HG03442 (cell line): ENCODE measurements at regions not wholly inside any gene's neighbourhood (a gene's known extent, or its start where the extent isn't known, plus 50 kb on each side); places are given as distances from the start of the nearest gene placed in this dataset.
"Not testable (repeated sequence)": the region's sequence is repeated elsewhere in the genome, so short reads cannot be mapped to it uniquely, and the experiment has no call there.

ENCODE experiments used
- ATAC-seq: cut with Tn5 transposase; IDR thresholded peaks from one replicate; pipeline ENCODE4 v1.9.1; 2021; ENCODE audit warnings: mild to moderate bottlenecking, moderate library complexity; ENCODE audit not compliant: unreplicated experiment

DNA sequence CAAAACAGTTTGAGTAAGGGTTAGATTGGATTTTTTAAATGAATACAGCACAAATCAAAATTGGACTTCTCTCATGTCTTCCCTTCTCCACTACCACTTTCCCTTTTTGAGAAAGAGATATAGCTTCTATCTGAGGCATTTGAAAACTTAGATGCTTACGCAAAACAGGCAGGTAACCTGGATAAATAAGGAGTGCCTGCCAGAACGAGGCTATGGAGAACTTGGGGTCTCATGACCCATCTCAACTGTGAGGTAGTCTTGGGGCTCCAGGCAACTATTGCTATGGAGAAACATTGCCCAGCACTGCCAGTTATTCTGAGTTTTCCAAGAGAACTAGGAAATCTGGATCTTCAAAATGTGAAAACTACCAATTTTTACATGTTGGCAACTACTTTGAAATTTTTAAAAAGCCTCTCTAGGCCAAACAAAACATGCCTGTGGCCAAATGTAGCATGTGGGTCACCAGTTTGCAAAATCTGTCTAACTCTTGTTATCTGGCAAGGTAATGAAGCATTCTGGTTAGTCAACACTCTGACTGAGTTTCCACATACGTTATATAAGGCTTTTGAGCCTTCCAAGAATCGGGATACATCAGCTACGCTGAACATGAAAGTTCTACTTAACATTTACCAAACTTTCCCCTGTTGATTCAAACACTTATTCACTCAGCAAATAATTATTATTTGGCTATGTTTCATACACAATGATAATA lies 752.7 kb downstream of the KCNA4 start:
- ATAC-seq, result no peak

DNA sequence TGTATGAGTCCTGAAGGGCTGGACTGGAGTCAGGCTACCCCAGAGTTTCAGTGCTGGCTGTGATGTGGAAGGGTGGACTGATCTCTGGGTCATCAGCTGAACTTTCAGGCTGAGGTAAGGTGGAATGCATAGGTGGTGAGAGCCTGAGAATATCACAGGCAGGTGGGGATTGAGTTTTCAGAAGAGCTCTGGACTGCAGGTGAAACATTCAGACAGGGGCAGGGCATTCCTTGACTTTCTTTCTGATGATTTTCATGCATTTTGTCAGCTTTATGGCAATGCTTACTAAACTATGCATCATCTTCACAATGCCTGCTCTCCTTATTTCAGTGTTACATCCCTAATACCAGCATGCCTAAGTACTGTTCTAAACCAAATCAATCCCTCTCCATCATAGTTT lies 755.0 kb downstream of the KCNA4 start:
- no peak for ATAC-seq

- no peak for ATAC-seq
Measured at GRCh38 chr11:29260939-29261705, 755.7 kb downstream of the KCNA4 start.

- no peak for ATAC-seq
Measured at GRCh38 chr11:29258411-29258810, 758.4 kb downstream of the KCNA4 start.

DNA sequence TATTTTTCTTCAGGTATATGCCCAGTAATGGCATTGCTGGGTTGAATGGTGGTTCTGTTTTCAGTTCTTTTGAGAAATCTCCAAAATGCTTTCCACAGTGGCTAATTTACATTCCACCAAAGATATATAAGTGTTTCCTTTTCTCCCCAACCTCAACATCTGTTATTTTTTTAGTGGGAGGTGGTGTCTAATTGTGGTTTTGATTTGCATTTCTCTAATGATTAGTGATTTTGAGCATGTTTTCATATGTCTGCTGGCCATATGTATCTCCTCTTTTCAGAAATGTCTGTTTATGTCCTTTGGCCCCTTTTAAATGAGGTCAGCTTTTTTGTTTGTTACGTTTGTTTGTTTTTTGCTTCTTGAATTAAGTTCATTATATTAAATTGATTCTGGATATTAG lies 760.2 kb downstream of the KCNA4 start:
- no peak for ATAC-seq

GRCh38 chr11:29255401-29255800 lies 761.4 kb downstream of the KCNA4 start:
- no peak for ATAC-seq

DNA sequence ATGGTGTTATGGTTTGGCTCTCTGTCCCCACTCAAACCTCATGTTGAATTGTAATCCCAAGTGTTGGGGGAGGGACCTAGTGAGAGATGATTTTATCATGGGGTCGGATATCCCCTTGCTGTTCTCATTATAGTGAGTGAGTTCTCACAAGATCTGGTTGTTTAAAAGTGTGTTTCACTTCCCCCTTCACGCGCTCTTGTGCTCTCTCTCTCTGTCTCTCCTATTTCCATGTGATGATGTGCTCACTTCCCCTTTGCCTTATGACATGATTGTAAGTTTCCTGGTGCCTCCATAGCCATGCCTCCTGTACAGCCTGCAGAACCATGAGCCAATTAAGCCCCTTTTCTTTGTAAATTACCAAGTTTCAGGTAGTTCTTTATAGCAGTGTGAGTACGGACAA lies 765.1 kb downstream of the KCNA4 start:
- ATAC-seq, result peak; percentile 84

- no peak for ATAC-seq
Measured at GRCh38 chr11:29249713-29250112, 767.1 kb downstream of the KCNA4 start.

DNA sequence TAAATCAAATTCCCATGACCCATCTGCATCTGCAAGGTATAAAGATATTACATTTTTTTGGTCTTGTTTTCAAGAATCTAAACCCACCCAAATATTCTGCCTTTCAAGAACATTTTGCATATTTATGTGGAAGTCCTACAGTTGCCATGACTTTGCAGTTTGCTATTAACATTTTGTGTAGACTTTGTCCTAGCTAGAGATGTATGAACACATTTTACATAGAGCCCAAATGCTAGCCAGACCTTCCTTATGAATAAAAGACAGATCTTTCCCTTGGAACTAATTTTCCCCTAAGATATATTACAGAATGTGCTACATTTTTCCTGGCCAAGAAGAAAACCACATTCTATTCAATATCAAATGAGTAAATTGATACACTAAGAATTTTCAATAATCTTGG lies 772.5 kb downstream of the KCNA4 start:
- ATAC-seq, result no peak

DNA sequence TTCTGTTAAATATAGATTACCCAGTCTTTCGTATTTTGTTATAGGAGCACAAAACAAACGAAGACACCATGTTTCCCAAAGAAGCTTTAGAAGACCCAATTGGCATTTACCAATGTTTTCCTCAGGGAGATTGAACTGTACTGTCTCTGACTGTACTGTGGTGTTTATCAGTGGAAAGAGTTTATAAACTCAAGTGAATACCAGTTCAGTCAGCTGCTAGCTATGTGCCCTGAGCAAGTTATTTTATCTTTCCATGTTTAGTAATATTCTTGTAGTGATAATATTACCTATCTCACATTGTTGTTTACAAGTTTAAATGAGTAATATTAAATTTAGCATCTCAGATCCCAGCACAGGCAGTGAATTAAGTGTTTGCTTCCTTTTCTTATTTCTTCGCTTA lies 773.2 kb downstream of the KCNA4 start:
- no peak for ATAC-seq

DNA sequence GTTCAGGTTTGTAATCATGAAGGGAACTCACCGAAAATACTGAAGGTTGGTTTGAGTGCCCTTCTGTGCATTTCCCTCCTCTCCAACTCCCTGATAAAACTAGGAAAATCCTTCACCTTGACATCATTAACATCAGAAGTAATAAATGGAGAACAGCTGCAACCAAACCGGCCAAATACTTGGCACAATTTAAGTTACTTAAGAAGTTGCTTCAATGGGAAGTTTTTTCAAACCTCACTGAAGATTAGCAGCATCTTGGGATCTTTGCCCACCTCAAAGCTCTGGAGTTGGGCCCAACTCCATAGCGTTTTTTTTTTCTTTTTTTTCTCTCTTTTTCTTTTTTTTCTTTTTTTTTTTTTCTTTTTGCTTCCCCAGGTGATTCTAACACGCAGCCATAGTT lies 784.8 kb downstream of the KCNA4 start:
- ATAC-seq, result no peak

DNA sequence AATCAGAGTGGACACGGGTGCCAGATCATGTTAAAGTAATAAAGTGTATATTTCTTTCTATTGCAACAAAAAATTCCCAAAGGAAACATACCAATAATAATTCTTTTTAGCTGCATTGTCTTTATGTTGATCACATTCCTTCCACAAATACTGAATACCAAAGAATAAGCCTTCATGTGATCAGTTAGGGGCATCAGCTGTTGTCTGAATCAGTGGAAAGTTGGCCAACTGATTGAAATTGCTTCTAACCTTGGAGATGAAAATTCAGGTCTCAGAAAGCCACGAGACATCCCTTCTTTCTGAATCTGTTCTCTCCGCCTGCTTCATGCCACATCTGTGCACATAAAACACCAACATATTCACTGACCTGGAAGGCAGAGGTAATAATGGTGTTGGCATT lies 785.2 kb downstream of the KCNA4 start:
- no peak for ATAC-seq

GRCh38 chr11:29227811-29228210 lies 789.0 kb downstream of the KCNA4 start:
- ATAC-seq, result no peak

DNA sequence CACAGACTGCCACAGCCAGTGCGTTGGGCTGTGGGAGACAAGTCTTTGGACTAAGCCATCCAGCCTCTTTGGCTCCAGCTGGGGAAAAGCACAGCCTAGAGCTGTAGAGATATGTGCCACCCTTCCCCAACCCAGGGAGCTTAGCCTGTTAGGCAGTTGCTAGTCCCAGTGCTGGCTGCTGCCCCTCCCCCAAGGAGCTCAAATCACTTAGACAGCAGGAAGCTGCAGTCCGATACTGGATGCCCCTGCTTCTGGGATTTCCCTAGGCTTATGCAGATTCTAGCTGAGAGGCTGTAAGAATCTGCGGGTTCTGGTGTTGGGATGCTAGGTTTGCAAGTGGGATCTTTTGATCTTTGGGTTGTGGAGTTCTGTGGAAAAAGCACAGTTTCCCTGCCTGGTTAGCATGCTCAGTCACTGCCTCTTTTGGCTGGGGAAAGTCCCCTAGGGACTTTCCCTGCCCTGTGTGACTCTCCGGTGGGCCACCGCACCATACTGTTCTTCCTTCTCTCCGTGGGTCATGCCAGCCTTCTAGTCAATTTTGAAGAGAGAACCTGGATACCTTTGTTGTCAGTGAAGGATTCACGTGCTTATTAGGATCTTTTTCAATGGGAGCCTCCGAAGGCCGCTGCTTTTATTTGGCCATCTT lies 792.0 kb downstream of the KCNA4 start:
- no peak for ATAC-seq

DNA sequence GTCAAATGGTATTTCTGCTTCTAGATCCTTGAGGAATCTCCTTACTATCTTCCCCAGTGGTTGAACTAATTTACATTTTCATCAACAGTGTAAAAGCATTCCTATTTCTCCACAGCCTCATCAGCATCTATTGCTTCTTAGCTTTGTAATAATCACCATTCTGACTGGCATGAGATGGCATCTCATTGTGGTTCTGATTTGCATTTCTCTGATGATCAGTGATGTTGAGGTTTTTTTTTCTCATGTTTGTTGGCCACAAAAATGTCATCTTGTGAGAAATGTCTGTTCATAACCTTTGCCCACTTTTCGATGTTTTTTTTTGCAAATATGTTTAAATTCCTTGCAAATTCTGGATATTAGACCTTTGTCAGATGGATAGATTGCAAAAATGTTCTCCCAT lies 797.3 kb downstream of the KCNA4 start:
- ATAC-seq, result not testable (repeated sequence)

- no peak for ATAC-seq
Measured at GRCh38 chr11:29217901-29218300, 798.9 kb downstream of the KCNA4 start.

GRCh38 chr11:29214833-29215232 lies 802.0 kb downstream of the KCNA4 start:
- ATAC-seq, result no peak

- ATAC-seq, result no peak
Measured at GRCh38 chr11:29211202-29211601, 805.6 kb downstream of the KCNA4 start.

DNA sequence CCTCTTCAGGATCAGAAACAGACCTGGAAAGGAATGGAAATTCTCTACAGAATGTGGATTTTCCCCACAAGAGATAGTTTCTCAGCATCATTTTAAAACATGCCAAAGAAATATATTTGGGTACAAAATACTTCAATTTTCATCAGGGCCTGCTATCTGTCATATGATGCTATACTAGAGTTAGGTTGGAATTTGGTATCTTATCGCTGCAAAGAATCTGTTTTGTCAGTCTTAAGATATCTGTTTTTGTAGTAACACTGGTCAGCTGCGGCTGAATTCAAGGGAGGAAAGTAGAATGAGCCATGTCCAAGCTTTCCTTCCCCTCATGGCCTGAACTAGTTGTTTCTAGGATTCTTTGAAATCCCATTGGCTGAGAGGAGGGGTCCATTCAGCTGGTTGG lies 806.4 kb downstream of the KCNA4 start:
- ATAC-seq, result no peak

DNA sequence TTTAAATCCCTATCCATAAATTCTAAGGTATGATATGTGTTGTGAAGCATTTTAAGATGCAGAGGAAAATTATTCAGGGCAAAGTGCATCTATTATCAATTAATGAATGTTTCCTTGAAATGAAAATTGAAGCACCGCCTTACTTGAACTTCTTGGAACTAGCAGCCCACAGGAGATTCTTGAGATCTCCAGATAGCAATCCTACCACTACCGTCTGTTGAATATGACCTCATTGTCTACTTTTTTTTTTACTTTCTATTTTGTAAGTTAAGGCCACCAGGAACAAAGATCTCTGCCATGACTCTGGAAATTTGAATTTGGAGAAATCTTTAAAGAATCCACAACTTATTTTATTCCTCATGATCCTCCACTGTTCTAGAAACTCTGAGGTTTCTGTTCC lies 808.7 kb downstream of the KCNA4 start:
- ATAC-seq, result no peak

GRCh38 chr11:29200791-29201562 lies 815.9 kb downstream of the KCNA4 start:
- ATAC-seq, result no peak
